ENCODE measurements at regions not wholly inside any gene's neighbourhood (a gene's known extent, or its start where the extent isn't known, plus 50 kb on each side); places are given as distances from the start of the nearest gene placed in this dataset.

DNA sequence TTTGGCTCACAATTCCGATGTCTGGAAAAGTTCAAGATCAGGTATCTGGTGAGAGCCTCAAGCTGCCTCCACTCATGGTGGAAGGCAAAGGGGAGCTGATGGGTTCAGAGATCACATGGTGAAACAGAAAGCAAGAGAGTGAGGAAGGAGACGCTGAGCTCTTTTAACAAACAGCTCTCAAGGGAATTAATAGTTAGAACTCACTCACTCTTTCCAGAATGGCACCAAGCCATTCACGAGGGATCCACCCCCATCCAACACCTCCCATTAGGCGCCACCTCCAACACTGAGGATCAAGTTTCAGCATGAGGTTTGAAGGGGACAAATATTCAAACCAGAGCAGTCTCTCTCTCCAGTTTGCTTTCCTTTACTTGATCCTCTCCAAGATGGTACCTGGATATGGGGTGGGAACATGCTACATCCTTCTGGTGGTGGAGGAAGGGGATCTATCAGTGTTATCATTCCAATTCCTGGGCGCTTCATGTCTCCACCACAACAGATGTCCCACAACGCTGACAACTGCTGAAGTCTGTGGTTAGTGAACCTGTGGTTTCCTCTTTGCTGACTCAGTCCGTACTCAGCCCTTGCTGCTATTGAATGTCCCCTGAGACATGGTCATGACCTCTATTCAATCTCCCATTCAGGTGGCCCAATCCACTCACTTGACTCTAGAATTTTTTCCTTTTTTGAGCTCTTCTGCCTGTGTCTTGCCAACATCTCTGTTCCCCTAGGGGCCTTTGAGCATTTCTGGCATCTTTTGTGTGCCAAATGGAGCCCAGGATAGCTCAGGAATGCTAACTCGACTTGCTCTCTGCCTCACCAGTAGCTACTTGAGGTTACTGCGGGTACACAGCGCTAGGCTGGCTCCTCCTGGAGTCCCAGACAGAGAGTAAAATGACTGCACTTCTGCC lies 395.2 kb downstream of the MID1IP1 start:
- Mint-ChIP-seq H3K36me3 (ENCODE audit: low read depth) (no peaks in the 10 kb centered on the region), H3K4me3 (no peak overlapping the region), H3K27me3 (ENCODE audit: insufficient read depth) (no peaks in the 10 kb centered on the region), H3K27ac (no peak overlapping the region), H3K9me3 (no peaks in the 10 kb centered on the region), H3K4me1 (ENCODE audit: low read depth) (no peaks in the 10 kb centered on the region)
- no peak for DNase-seq
- TF ChIP-seq, protein P1, sequence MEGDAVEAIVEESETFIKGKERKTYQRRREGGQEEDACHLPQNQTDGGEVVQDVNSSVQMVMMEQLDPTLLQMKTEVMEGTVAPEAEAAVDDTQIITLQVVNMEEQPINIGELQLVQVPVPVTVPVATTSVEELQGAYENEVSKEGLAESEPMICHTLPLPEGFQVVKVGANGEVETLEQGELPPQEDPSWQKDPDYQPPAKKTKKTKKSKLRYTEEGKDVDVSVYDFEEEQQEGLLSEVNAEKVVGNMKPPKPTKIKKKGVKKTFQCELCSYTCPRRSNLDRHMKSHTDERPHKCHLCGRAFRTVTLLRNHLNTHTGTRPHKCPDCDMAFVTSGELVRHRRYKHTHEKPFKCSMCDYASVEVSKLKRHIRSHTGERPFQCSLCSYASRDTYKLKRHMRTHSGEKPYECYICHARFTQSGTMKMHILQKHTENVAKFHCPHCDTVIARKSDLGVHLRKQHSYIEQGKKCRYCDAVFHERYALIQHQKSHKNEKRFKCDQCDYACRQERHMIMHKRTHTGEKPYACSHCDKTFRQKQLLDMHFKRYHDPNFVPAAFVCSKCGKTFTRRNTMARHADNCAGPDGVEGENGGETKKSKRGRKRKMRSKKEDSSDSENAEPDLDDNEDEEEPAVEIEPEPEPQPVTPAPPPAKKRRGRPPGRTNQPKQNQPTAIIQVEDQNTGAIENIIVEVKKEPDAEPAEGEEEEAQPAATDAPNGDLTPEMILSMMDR (IDR thresholded peaks at IDR 0.05): no peak

DNA sequence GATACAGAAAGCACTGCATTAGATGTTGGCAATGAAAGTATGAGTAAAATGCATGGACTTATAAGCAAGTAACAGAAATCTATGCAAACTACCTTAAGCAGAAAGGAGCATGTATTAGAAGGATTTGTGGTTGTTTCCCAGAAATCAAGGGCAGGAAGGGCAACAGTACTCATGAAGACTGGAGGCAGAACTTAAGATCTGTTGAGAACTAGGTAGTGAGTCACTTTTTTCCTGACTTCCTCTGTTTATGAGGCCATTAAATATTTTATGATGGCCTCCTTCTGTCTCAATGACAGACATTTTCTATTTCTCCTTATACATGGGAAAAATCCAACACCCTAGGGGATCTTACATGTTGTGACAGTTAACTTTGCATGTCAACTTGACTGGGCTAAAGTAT lies 398.2 kb downstream of the MID1IP1 start:
- no peaks in the 10 kb centered on the region for H3K4me1 Mint-ChIP-seq (ENCODE audit: low read depth)
- no peaks in the 10 kb centered on the region for H3K27me3 Mint-ChIP-seq (ENCODE audit: insufficient read depth)
- DNase-seq: no peak
- no peak overlapping the region for H3K4me3 Mint-ChIP-seq
- H3K27ac Mint-ChIP-seq: no peak overlapping the region
- no peaks in the 10 kb centered on the region for H3K9me3 Mint-ChIP-seq
- no peaks in the 10 kb centered on the region for H3K36me3 Mint-ChIP-seq (ENCODE audit: low read depth)
- TF ChIP-seq, protein P1 (IDR thresholded peaks at IDR 0.05): no peak

DNA sequence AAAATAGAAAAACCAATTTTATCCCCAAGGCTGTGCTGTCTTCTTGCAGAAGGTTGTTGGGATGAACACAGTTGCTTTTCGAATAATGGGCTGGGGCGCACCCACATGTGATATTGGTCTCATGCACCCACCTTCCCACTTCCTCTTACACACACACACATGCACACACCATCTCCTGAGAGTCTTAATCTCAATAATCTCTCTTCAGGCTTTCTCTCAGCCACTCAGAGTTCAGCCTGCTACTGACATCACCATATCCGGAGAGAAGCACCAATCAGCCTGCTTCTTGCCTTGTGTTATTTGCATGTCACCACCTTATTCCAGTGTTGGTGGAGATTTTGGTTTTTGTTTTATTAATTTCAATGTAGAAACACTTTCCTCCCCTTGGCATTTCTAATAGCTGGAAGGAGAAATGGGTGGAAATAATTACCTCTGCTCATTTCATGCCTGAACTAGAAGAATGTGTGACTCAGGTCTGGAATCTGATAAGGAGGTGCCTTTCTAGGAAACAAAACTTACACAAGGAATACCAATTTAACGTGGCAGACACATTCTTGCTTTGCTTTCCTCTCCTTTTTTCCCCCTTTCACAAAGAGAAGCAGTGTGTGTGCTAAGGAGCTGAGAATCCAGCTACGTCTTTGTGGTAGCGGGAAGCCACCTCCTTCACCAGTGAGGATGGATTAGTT lies 400.2 kb downstream of the MID1IP1 start:
- Mint-ChIP-seq H3K36me3 (ENCODE audit: low read depth) (no peaks in the 10 kb centered on the region), H3K9me3 (no peaks in the 10 kb centered on the region), H3K27ac (no peak overlapping the region), H3K4me1 (ENCODE audit: low read depth) (no peaks in the 10 kb centered on the region), H3K27me3 (ENCODE audit: insufficient read depth) (peaks cover 3% of the 10 kb centered on the region; the same call in 1 of the 2 replicates), H3K4me3 (no peak overlapping the region)
- DNase-seq: no peak
- TF ChIP-seq, protein P1 (IDR thresholded peaks at IDR 0.05): no peak

DNA sequence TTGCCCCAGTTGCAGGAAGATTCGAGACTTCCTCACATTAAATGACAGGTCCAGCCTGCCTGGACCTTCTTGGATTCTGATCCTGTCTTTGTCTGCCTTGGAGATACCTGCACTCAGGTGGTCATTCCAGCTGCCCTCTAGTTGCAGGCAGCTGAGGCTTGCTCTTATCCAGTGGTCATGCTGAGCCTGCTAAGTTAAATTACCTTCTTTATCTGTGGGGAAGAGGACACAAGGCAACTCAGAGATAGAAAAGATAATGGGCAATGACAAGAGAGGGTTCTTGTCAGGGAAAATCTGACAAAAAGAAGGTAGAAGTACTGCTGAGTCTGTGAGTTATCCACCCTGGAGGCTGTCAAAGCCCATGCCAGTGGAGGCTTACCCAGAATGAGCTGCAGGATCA lies 401.4 kb downstream of the MID1IP1 start:
- no peak for DNase-seq
- H3K27ac Mint-ChIP-seq: no peak overlapping the region
- H3K4me3 Mint-ChIP-seq: no peak overlapping the region

DNA sequence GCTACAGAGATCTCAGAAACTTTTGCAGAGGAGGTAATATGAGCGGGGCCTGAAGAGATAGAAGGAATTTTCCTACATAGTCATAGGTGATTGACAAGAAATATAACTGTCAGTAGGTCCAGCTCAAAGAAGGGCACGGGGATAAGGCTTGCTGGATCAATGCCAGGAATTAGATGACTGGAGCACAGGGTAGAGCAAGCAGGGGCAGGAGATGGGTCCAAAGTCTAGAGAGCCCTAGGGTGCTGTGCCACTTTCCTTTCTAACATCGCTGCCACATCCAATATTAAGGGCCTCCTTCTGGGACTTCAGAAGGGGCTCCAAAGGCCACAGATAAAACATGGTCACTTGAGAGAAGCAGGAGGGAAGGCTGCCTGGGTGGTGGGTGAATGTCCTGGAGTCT lies 402.2 kb downstream of the MID1IP1 start:
- Mint-ChIP-seq H3K36me3 (ENCODE audit: low read depth) (no peaks in the 10 kb centered on the region), H3K27me3 (ENCODE audit: insufficient read depth) (peaks cover 3% of the 10 kb centered on the region; the same call in 1 of the 2 replicates), H3K4me1 (ENCODE audit: low read depth) (no peaks in the 10 kb centered on the region), H3K9me3 (no peaks in the 10 kb centered on the region), H3K27ac (no peak overlapping the region), H3K4me3 (no peak overlapping the region)
- TF ChIP-seq, protein P1 (IDR thresholded peaks at IDR 0.05): no peak
- DNase-seq: no peak

More for the DNA sequence above, 401.4 kb downstream of the MID1IP1 start:
- H3K9me3 Mint-ChIP-seq: no peaks in the 10 kb centered on the region
- H3K27me3 Mint-ChIP-seq (ENCODE audit: insufficient read depth): peaks cover 3% of the 10 kb centered on the region; the same call in 1 of the 2 replicates
- H3K36me3 Mint-ChIP-seq (ENCODE audit: low read depth): no peaks in the 10 kb centered on the region
- no peaks in the 10 kb centered on the region for H3K4me1 Mint-ChIP-seq (ENCODE audit: low read depth)
- TF ChIP-seq, protein P1 (IDR thresholded peaks at IDR 0.05): no peak

Data from HFFc6 (cell line).